ENCODE measurements at regions not wholly inside any gene's neighbourhood (a gene's known extent, or its start where the extent isn't known, plus 50 kb on each side); places are given as distances from the start of the nearest gene placed in this dataset.
"Not testable (repeated sequence)": the region's sequence is repeated elsewhere in the genome, so short reads cannot be mapped to it uniquely, and the experiment has no call there.

DNA sequence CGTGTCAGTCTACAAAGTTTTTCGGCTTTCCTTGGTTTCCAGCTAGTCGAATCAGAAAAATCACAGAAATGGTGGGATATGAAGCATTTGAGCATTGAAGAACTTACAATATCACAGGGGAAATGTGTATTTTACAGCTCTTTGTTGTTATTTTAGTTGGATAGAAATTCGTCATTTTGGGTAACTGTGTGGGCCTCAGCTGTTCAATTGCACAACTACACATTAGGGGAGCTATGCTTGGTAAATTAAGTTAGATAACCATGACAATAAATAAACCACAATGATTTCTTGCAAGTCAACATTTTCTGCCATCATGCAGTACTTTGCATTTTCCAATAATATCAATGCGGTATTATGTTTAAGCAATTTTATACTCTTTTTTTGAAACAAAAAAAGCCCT, 80.4 kb upstream of the ANK3 start:
- 92 to 97% (median 95%) methylated on average over 5 of the region's 5 CpGs for WGBS, 5 donors
- Histone ChIP-seq H3K4me3 (no peak overlapping the region), H3K27me3 (replicated peaks in 1 of 7) (no peaks in the 10 kb centered on the region), H3K9me3 (no peaks in the 10 kb centered on the region), H3K27ac (no peak overlapping the region), H3K36me3 (no peaks in the 10 kb centered on the region), H3K4me1 (no peaks in the 10 kb centered on the region)
- intact Hi-C loops (cut with DNase I; ENCODE audit: low total_unique reads) = no loop called here
- DNase-seq = no peak
- TF ChIP-seq CTCF (IDR thresholded peaks at IDR 0.05 in 8 of 11, conservative IDR thresholded peaks at IDR 0.05 in 3 of 11) = no peak
- no peak for TF ChIP-seq POLR2AphosphoS5 (IDR thresholded peaks at IDR 0.05)
- TF ChIP-seq POLR2A (IDR thresholded peaks at IDR 0.05) = no peak

DNA sequence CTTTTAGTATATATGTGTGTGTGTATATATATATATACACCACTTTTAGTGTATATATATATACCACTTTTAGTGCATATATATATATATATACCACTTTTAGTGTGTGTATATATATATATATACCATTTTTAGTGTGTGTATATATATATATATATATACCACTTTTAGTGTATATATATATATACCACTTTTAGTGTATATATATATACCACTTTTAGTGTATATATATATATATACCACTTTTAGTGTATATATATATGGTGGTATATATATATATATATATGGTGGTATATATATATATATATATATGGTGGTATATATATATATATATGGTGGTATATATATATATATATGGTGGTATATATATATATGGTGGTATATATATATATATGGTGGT, 79.5 kb upstream of the ANK3 start:
- H3K27me3 ChIP-seq (replicated peaks in 1 of 7); H3K4me1 ChIP-seq; H3K36me3 ChIP-seq; H3K4me3 ChIP-seq; intact Hi-C loops (cut with DNase I; ENCODE audit: low total_unique reads); H3K9me3 ChIP-seq; DNase-seq; H3K27ac ChIP-seq: not testable (repeated sequence)

- Histone ChIP-seq H3K4me3 (no peak overlapping the region), H3K4me1 (peaks cover 0 to 2% (median 0%) of the 10 kb centered on the region in 6 donors), H3K36me3 (no peaks in the 10 kb centered on the region), H3K9me3 (no peaks in the 10 kb centered on the region), H3K27me3 (replicated peaks in 1 of 7) (no peaks in the 10 kb centered on the region), H3K27ac (no peak overlapping the region)
- 79 to 87% (median 82%) methylated on average over 3 of the region's 3 CpGs for WGBS, 5 donors
- TF ChIP-seq CTCF (IDR thresholded peaks at IDR 0.05 in 8 of 11, conservative IDR thresholded peaks at IDR 0.05 in 3 of 11) (no peak), POLR2A (IDR thresholded peaks at IDR 0.05) (no peak), POLR2AphosphoS5 (IDR thresholded peaks at IDR 0.05) (no peak)
- DNase-seq = no peak
- intact Hi-C loops (cut with DNase I; ENCODE audit: low total_unique reads) = no loop called here
These were observed 77.5 kb upstream of the ANK3 start for GRCh38 chr10:60467202-60467546.

DNA sequence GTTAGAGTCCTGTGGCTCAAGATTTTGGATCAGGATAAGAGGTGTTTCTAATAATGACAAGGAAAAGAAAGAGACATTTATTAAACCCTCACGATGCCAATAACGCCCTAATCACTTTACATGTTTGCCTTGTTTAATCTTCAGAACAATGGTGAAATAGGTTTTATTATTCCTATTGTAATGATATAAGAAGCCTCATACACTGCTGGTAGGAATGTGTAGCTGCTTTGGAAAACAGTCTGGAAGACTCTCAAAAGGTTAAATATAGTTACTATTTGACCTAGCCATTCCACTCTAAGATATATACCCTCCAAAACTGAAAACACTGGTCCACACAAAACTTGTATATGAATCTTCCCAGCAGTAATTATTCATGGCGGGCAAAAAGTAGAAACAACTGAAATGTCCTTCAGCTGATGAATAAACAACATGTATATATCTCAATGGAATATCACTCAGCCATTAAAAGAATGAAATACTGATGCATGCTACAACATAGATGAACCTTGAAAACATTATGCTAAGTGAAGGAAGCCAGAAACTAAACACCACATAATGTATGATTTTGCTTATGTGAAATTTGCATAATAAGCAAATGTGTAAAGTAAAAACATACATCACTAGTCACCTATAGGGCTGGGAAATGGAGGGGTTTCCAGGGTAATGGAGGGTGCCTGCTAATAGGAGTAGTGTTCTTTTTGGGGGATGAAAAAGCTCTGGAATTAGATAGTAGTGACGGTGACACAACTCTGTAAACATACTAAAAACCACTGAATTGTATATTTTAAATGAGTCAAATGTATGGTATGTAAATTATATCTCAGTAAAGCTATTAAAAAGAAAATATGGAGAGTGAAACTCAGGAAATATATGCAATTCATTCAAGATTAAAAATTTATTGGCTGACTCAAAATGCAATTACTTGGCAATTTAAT, 76.9 kb upstream of the ANK3 start:
- DNase-seq = no peak
- WGBS, 5 donors = 91 to 99% (median 95%) methylated on average over 4 of the region's 4 CpGs
- H3K27me3 ChIP-seq (replicated peaks in 1 of 7) = no peaks in the 10 kb centered on the region
- intact Hi-C loops (cut with DNase I; ENCODE audit: low total_unique reads) = no loop called here
- H3K4me1 ChIP-seq = peaks cover 0 to 6% (median 0%) of the 10 kb centered on the region in 6 donors
- no peaks in the 10 kb centered on the region for H3K9me3 ChIP-seq
- no peak overlapping the region for H3K4me3 ChIP-seq
- H3K27ac ChIP-seq = no peak overlapping the region
- no peaks in the 10 kb centered on the region for H3K36me3 ChIP-seq
- TF ChIP-seq CTCF (IDR thresholded peaks at IDR 0.05 in 8 of 11, conservative IDR thresholded peaks at IDR 0.05 in 3 of 11) (no peak), POLR2A (IDR thresholded peaks at IDR 0.05) (no peak), POLR2AphosphoS5 (IDR thresholded peaks at IDR 0.05) (no peak)

All from spleen (tissue), 11 donors.